ENCODE measurements at regions not wholly inside any gene's neighbourhood (a gene's known extent, or its start where the extent isn't known, plus 50 kb on each side); places are given as distances from the start of the nearest gene placed in this dataset.
A peak's percentile ranks its signal among the peaks of the same experiment; 100 is the strongest.

DNA sequence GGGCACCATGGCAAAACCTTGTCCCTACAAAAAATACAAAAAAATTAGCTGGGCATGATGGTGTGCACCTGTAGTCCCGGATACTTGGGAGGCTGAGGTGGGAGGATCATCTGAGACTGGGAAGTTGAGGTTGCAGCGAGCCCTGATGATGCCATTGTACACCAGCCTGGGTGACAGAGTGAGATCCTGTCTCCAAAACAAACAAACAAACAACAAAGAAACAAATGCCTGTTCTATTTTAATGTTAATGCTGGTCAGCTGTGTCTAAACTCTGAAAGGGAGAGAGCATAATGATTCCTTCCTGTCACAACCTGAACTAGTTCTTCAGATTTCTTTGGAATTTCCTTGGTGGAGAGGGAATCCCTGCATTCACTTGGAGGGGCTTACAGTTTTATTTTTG is 413.0 kb upstream of the TBL1XR1 start:
- no peak for DNase-seq (ENCODE audit: insufficient read length)
- FAIRE-seq, result no peak
- no peak for TF ChIP-seq POLR2A (IDR thresholded peaks at IDR 0.05; ENCODE audit: low read depth, low read length)
- no peak for TF ChIP-seq POLR2AphosphoS5 (IDR thresholded peaks at IDR 0.05; ENCODE audit: low read depth, low read length)
- no peak for TF ChIP-seq TAF1 (IDR thresholded peaks at IDR 0.05; ENCODE audit: borderline replicate concordance, low read depth, low read length)

DNA sequence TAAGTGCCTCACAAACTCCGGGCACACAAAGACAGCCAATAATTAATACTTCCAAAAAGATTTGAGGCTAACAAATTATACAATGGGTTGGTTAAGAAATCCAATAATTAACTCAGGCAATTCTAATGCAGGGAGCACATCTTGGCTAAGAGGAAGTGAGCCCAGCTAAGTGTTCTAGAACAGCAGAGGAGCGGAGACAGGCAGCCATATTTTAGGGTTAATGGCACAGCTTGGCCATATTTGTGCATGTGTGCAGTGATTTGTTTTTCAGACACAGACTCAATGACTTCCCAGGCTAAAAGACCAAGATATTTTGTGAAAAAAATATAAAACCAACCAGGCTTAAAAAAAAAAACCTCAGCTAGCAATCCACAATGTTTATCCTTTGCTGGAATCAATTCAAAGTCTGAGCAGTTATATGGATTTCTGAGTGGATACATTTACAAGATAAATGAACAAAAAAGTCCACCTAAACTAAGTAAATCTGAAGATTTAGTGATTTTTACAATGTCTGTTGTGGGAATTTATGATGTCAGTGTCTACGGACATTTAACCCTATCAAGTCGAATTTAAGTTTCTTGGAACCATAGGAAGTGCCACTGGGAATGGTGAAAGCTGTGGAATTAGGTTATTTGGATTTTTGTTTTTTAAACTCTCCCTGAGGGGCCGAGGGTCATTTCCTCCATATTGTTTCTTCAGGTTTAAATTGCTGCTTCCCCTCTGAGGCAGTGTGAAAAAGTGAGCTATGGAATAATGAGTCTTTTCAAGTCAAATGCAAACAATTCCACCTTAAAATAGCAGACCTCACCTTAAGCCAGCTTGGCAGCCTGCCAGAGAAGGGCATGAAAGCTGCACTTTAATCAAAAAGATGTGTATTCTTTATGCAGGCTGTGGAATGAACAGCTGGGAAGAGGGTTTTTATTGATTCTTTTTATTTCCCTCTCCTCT is 413.7 kb upstream of the TBL1XR1 start:
- no peak for DNase-seq (ENCODE audit: insufficient read length)
- FAIRE-seq, result no peak
- TF ChIP-seq POLR2A (IDR thresholded peaks at IDR 0.05; ENCODE audit: low read depth, low read length) (no peak), TAF1 (IDR thresholded peaks at IDR 0.05; ENCODE audit: borderline replicate concordance, low read depth, low read length) (no peak), POLR2AphosphoS5 (IDR thresholded peaks at IDR 0.05; ENCODE audit: low read depth, low read length) (no peak)

DNA sequence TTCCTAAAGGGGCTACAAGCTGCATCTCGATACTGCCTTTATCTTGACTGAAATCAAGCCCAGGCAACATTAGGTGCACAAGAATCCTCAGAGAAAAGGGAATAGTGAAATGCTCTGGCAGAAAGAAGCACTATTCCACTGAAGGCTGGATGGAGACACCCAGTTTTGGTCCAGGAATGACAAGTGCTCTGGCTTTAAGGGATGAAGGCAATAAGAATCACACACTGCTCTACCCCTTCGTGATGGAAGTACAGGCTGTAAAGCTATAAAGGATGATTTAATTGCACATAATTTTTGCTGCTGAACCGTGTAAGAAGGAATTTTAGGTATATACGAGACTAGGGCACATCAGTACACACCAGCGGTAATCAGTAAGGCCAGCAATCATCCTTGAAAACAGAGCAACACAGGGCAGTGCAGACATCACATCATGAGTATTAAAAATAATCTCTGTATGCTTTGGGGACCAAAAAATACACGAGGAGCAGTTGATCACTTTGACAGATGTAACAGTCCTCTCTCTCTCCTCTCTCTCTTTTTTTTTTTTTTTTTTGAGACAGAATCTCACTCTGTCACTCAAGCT is 414.6 kb upstream of the TBL1XR1 start:
- DNase-seq (ENCODE audit: insufficient read length) (no peak), FAIRE-seq (no peak)
- TF ChIP-seq POLR2AphosphoS5 (IDR thresholded peaks at IDR 0.05; ENCODE audit: low read depth, low read length) (no peak), POLR2A (IDR thresholded peaks at IDR 0.05; ENCODE audit: low read depth, low read length) (no peak)

DNA sequence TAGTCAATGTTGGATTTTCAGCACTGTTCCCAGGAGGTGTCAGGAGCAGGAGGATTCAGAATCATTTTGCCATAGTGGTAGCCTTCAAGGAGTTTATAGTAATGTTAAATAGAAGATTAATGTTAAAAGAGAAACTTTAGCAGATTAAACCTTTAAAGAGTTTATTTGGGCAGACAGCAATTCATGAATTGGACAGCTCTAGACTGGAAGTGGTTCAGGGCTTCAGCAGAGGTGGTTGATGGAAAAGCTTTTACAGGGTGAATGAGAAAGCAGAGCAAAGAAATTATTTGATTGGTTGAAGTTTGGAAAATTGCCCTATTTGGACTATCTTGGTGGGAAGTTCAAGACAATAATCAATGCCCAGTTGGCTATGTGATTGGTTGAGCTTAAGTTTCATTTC is 416.6 kb upstream of the TBL1XR1 start:
- DNase-seq (ENCODE audit: insufficient read length) (no peak), FAIRE-seq (no peak)
- TF ChIP-seq POLR2A (IDR thresholded peaks at IDR 0.05; ENCODE audit: low read depth, low read length) (no peak), POLR2AphosphoS5 (IDR thresholded peaks at IDR 0.05; ENCODE audit: low read depth, low read length) (no peak), TAF1 (IDR thresholded peaks at IDR 0.05; ENCODE audit: borderline replicate concordance, low read depth, low read length) (no peak)

DNA sequence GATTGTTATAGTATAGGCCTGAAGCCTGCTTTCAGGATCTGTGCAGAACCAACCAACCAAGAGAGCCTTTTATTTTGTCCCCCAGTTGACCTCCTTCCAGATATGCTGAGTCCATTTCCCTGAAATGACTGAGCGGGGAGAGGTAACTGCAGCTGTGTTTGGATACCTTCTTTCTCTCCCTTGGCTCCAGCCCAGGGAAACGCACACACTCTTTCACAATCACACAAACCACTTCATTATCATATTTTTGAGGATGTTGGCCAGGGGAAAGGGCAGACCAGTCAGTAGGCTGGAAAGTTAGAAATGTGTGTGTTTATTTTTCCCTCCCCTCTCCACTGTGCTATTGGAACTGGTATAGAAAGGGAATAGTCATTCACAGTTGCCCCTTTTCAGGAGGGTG is 417.7 kb upstream of the TBL1XR1 start:
- DNase-seq (ENCODE audit: insufficient read length) (no peak), FAIRE-seq (no peak)
- TF ChIP-seq POLR2AphosphoS5 (IDR thresholded peaks at IDR 0.05; ENCODE audit: low read depth, low read length), result no peak
- TF ChIP-seq POLR2A (IDR thresholded peaks at IDR 0.05; ENCODE audit: low read depth, low read length), result no peak
- TF ChIP-seq TAF1 (IDR thresholded peaks at IDR 0.05; ENCODE audit: borderline replicate concordance, low read depth, low read length), result no peak

DNA sequence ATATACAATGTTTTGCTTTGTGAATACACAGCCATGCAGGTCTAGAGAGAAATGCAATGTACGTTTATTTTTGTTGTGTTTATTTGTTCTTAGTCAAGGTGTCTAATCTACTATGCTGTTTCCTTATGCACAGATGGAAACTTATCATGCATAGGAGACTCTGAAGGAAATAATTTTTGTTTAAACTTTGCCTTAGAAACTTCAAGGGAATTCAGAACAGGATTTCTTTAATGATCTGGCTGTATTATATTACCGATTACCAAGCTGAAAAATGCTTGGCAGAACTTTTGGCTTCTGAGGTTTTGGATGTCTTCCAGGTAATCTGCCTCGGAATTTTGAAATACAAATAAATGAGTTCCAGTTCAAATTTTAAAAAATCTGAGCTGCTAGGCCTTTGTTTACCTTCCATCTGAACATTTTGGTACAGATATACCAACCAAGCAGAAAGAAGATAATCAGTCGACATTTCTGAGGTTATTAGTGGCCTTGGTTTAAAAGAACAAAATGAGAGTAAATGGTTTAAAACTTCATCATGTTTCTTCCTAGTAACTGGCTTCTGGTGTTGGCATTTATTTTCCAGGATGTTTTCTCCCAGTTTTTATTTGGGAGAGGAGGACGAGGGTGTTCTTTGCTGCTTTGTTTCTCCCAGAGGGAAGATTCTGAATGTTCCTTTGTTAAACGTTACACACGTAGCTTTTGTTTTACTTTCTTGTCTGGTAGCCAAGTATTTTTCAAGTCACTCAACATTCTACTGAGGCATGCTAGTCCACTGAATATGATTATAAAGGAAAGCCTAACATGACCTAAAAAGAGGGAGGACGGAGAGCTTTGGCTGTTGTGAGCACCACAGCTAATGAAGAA is 421.8 kb upstream of the TBL1XR1 start:
- DNase-seq (ENCODE audit: insufficient read length), result no peak
- FAIRE-seq, result no peak
- TF ChIP-seq TAF1 (IDR thresholded peaks at IDR 0.05; ENCODE audit: borderline replicate concordance, low read depth, low read length) (no peak), POLR2A (IDR thresholded peaks at IDR 0.05; ENCODE audit: low read depth, low read length) (no peak), POLR2AphosphoS5 (IDR thresholded peaks at IDR 0.05; ENCODE audit: low read depth, low read length) (no peak)

DNA sequence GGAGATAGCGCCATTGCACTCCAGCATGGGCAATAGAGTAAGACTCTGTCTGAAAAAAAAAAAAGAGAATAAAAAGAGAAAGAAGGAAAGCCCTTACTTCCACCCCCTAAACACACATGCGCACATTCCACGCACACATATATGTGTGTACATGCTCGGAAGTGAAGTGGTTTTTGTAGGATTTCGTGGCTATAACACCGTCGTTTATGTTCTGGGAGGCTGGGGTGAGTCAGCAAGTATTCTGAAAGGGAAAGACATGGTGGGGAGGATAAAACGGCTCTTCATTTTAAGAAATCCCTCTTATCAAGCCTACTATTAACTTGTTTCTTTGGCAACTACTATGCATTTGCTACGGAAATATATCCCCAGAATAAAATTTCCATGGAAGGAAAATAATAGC is 422.8 kb upstream of the TBL1XR1 start:
- DNase-seq (ENCODE audit: insufficient read length), result no peak
- no peak for FAIRE-seq
- TF ChIP-seq POLR2A (IDR thresholded peaks at IDR 0.05; ENCODE audit: low read depth, low read length), result no peak
- no peak for TF ChIP-seq TAF1 (IDR thresholded peaks at IDR 0.05; ENCODE audit: borderline replicate concordance, low read depth, low read length)
- no peak for TF ChIP-seq POLR2AphosphoS5 (IDR thresholded peaks at IDR 0.05; ENCODE audit: low read depth, low read length)

DNA sequence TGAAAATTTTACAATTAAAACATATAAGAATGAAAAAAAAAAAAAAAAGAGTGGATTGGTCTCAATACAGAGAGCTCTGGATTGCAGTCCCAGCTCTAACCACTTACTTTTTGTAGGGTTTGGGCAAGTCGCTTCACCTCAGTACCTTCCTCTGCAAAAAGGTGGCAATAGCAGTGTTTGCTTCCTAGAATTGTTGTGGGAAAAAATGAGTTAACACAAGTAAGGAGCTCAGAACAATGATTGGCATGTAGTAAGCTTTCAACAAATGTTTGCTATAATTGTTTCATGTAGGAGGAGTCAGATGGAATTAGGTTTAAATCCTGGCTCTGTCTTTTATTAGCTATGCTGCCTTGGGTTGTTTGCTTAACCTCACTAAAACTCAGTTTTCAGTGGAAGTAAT is 425.2 kb upstream of the TBL1XR1 start:
- TF ChIP-seq TAF1 (IDR thresholded peaks at IDR 0.05; ENCODE audit: borderline replicate concordance, low read depth, low read length), result no peak
- no peak for TF ChIP-seq POLR2AphosphoS5 (IDR thresholded peaks at IDR 0.05; ENCODE audit: low read depth, low read length)
- TF ChIP-seq POLR2A (IDR thresholded peaks at IDR 0.05; ENCODE audit: low read depth, low read length), result no peak
- FAIRE-seq (no peak), DNase-seq (ENCODE audit: insufficient read length) (no peak)

DNA sequence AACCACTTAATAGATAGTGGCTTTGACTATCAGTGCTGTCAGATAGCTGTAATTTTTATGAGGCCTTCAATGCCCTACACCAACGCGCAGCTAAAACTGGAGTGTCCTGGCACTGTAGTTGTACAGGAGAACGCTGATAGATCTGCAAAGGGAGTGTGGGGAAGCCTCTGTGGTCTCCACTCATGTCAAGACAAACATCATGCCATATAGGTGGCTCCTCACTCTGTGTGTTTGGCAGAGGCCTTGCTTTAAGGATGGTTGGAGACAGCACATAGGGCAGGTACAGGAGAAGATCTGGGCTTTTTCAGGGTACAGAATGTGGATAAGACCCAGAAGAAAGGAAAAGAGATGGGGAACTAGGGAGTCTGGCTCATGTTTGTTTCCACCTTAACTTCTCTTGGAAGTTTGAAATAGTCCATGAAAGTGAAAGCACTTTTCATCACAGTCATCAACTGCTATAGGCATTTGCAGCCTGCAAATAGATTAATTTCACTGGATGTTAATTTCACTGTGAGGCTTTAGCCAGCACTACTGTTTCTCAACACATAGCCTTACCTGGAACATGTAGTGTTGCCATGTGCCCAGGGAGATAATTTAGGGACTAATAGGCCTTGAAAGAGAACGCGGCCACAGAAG is 425.8 kb upstream of the TBL1XR1 start:
- FAIRE-seq (no peak), DNase-seq (ENCODE audit: insufficient read length) (no peak)
- TF ChIP-seq POLR2AphosphoS5 (IDR thresholded peaks at IDR 0.05; ENCODE audit: low read depth, low read length), result no peak
- no peak for TF ChIP-seq TAF1 (IDR thresholded peaks at IDR 0.05; ENCODE audit: borderline replicate concordance, low read depth, low read length)
- no peak for TF ChIP-seq POLR2A (IDR thresholded peaks at IDR 0.05; ENCODE audit: low read depth, low read length)

DNA sequence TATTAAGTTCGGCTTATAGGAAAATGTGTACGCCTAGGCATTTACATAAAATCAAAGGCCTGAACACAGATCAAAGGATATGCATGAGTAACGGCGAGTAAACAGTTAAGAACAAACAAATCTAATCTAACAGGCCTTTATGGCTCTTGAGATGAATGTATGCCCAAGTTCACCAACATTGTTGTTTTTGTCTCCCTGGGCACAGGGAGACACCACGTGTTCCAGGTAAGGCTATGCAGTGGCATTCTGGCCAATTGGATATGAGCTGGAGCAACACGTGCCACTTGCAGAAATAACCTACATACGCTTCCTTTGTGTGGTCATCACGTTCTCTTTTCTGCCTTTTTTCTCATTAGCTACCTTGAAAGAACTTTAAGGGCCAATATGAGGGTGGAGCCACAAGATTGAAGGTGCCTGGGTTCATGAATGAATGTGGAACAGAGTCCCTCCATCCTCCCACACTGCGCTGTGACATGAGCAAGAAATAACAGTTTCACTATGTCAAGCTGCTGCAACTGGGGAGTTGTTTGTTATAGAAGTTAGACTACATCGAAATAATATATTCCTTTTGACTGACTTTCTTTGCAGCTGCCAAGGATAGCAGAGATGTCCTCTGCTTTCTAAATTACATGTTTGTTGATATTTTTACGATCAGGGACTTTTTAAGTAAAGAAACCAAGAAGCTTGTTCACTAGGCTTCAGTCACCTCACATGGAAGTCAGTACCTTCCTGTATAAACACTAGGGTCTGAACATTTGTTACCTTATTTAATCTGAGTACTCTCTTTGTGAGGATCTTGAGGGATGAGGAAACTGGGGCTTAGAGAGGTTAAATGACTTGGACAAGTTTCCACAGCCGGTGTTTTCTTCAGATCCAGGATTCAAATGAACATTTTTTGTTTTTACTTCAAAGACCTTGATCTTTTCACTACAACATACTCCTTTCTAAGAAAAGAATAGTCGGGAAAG is 427.5 kb upstream of the TBL1XR1 start:
- TF ChIP-seq POLR2A (IDR thresholded peaks at IDR 0.05; ENCODE audit: low read depth, low read length) (no peak), POLR2AphosphoS5 (IDR thresholded peaks at IDR 0.05; ENCODE audit: low read depth, low read length) (no peak), TAF1 (IDR thresholded peaks at IDR 0.05; ENCODE audit: borderline replicate concordance, low read depth, low read length) (no peak)
- peak; percentile 51 for FAIRE-seq
- no peak for DNase-seq (ENCODE audit: insufficient read length)
